ENCODE measurements at regions not wholly inside any gene's neighbourhood (a gene's known extent, or its start where the extent isn't known, plus 50 kb on each side); places are given as distances from the start of the nearest gene placed in this dataset.

- no peak overlapping the region for H3K27ac Mint-ChIP-seq
- ATAC-seq (replicated peaks) (no peak), DNase-seq (no peak)
- H3K36me3 Mint-ChIP-seq (ENCODE audit: insufficient read depth), result no peaks in the 10 kb centered on the region
- H3K4me1 Mint-ChIP-seq (ENCODE audit: low read depth in 2 of 2), result no peaks in the 10 kb centered on the region
- peaks cover 0 to 2% of the 10 kb centered on the region in 2 donors for H3K9me3 Mint-ChIP-seq
- H3K4me3 Mint-ChIP-seq, result no peak overlapping the region
- H3K27me3 Mint-ChIP-seq, result peaks cover 11% of the 10 kb centered on the region in 2 donors
Observed at GRCh38 chr9:90044710-90045151, 439.9 kb downstream of the GADD45G start.

- peaks cover 0 to 2% of the 10 kb centered on the region in 2 donors for H3K9me3 Mint-ChIP-seq
- no peak for ATAC-seq (replicated peaks)
- no peaks in the 10 kb centered on the region for H3K4me1 Mint-ChIP-seq (ENCODE audit: low read depth in 2 of 2)
Observed at GRCh38 chr9:90046317-90046861, 441.6 kb downstream of the GADD45G start.

GRCh38 chr9:90047828-90048227 lies 443.0 kb downstream of the GADD45G start:
- Mint-ChIP-seq H3K9me3 (peaks cover 0 to 2% of the 10 kb centered on the region in 2 donors), H3K27me3 (peaks cover 18 to 26% of the 10 kb centered on the region in 2 donors), H3K4me1 (ENCODE audit: low read depth in 2 of 2) (no peaks in the 10 kb centered on the region), H3K27ac (no peak overlapping the region), H3K4me3 (no peak overlapping the region), H3K36me3 (ENCODE audit: insufficient read depth) (no peaks in the 10 kb centered on the region)
- ATAC-seq (replicated peaks) (no peak), DNase-seq (no peak)

More at GRCh38 chr9:90046317-90046861, 441.6 kb downstream of the GADD45G start:
- Mint-ChIP-seq H3K27me3 (peaks cover 8 to 12% of the 10 kb centered on the region in 2 donors), H3K4me3 (no peak overlapping the region), H3K36me3 (ENCODE audit: insufficient read depth) (no peaks in the 10 kb centered on the region), H3K27ac (no peak overlapping the region)
- no peak for DNase-seq

GRCh38 chr9:90052366-90052765 lies 447.6 kb downstream of the GADD45G start:
- H3K4me3 Mint-ChIP-seq, result no peak overlapping the region
- no peak for DNase-seq
- no peaks in the 10 kb centered on the region for H3K4me1 Mint-ChIP-seq (ENCODE audit: low read depth in 2 of 2)
- H3K9me3 Mint-ChIP-seq, result no peaks in the 10 kb centered on the region
- peaks cover 6% of the 10 kb centered on the region for H3K36me3 Mint-ChIP-seq (ENCODE audit: insufficient read depth)
- no peak for ATAC-seq (replicated peaks)
- H3K27ac Mint-ChIP-seq, result no peak overlapping the region
- peaks cover 42 to 58% of the 10 kb centered on the region in 2 donors for H3K27me3 Mint-ChIP-seq

- H3K4me1 Mint-ChIP-seq (ENCODE audit: low read depth in 2 of 2), result no peaks in the 10 kb centered on the region
- H3K36me3 Mint-ChIP-seq (ENCODE audit: insufficient read depth), result peaks cover 6% of the 10 kb centered on the region
- H3K4me3 Mint-ChIP-seq, result no peak overlapping the region
- no peak for DNase-seq
- ATAC-seq (replicated peaks), result no peak
- H3K27me3 Mint-ChIP-seq, result peaks cover 42 to 58% of the 10 kb centered on the region in 2 donors
- H3K27ac Mint-ChIP-seq, result no peak overlapping the region
- H3K9me3 Mint-ChIP-seq, result no peaks in the 10 kb centered on the region
Observed at GRCh38 chr9:90053027-90053426, 448.2 kb downstream of the GADD45G start.

- ATAC-seq (replicated peaks) (no peak), DNase-seq (no peak)
- Mint-ChIP-seq H3K4me1 (ENCODE audit: low read depth in 2 of 2) (no peaks in the 10 kb centered on the region), H3K9me3 (no peaks in the 10 kb centered on the region), H3K27ac (no peak overlapping the region), H3K36me3 (ENCODE audit: insufficient read depth) (peaks cover 6% of the 10 kb centered on the region), H3K27me3 (peaks cover 36 to 70% of the 10 kb centered on the region in 2 donors), H3K4me3 (no peak overlapping the region)
Observed at GRCh38 chr9:90054810-90055209, 450.0 kb downstream of the GADD45G start.

- no peak for ATAC-seq (replicated peaks)
- no peak overlapping the region for H3K4me3 Mint-ChIP-seq
- no peaks in the 10 kb centered on the region for H3K9me3 Mint-ChIP-seq
- peaks cover 6% of the 10 kb centered on the region for H3K36me3 Mint-ChIP-seq (ENCODE audit: insufficient read depth)
- no peak for DNase-seq
- no peak overlapping the region for H3K27ac Mint-ChIP-seq
- H3K4me1 Mint-ChIP-seq (ENCODE audit: low read depth in 2 of 2), result no peaks in the 10 kb centered on the region
- H3K27me3 Mint-ChIP-seq, result peaks cover 36 to 75% of the 10 kb centered on the region in 2 donors
Observed at GRCh38 chr9:90055226-90055625, 450.4 kb downstream of the GADD45G start.

GRCh38 chr9:90057361-90057760 lies 452.5 kb downstream of the GADD45G start:
- ATAC-seq (replicated peaks), result no peak
- no peaks in the 10 kb centered on the region for H3K4me1 Mint-ChIP-seq (ENCODE audit: low read depth in 2 of 2)
- H3K4me3 Mint-ChIP-seq, result no peak overlapping the region

GRCh38 chr9:90058182-90058763 lies 453.5 kb downstream of the GADD45G start:
- H3K36me3 Mint-ChIP-seq (ENCODE audit: insufficient read depth), result peaks cover 6% of the 10 kb centered on the region
- ATAC-seq (replicated peaks) (no peak), DNase-seq (no peak)
- no peak overlapping the region for H3K27ac Mint-ChIP-seq
- no peaks in the 10 kb centered on the region for H3K4me1 Mint-ChIP-seq (ENCODE audit: low read depth in 2 of 2)
- no peaks in the 10 kb centered on the region for H3K9me3 Mint-ChIP-seq
- H3K4me3 Mint-ChIP-seq, result no peak overlapping the region
- H3K27me3 Mint-ChIP-seq, result peaks cover 28 to 66% of the 10 kb centered on the region in 2 donors

More at GRCh38 chr9:90057361-90057760, 452.5 kb downstream of the GADD45G start:
- Mint-ChIP-seq H3K9me3 (no peaks in the 10 kb centered on the region), H3K27ac (no peak overlapping the region), H3K36me3 (ENCODE audit: insufficient read depth) (peaks cover 6% of the 10 kb centered on the region), H3K27me3 (peaks cover 26 to 67% of the 10 kb centered on the region in 2 donors)
- no peak for DNase-seq

- no peak overlapping the region for H3K4me3 Mint-ChIP-seq
- H3K4me1 Mint-ChIP-seq (ENCODE audit: low read depth in 2 of 2), result no peaks in the 10 kb centered on the region
- no peaks in the 10 kb centered on the region for H3K9me3 Mint-ChIP-seq
- ATAC-seq (replicated peaks) (no peak), DNase-seq (no peak)
- H3K27me3 Mint-ChIP-seq, result peaks cover 16 to 54% of the 10 kb centered on the region in 2 donors
- H3K36me3 Mint-ChIP-seq (ENCODE audit: insufficient read depth), result peaks cover 6% of the 10 kb centered on the region
- no peak overlapping the region for H3K27ac Mint-ChIP-seq
Observed at GRCh38 chr9:90059436-90059835, 454.6 kb downstream of the GADD45G start.

- Mint-ChIP-seq H3K4me1 (ENCODE audit: low read depth in 2 of 2) (no peaks in the 10 kb centered on the region), H3K9me3 (no peaks in the 10 kb centered on the region), H3K27ac (no peak overlapping the region), H3K27me3 (peaks cover 13 to 46% of the 10 kb centered on the region in 2 donors), H3K36me3 (ENCODE audit: insufficient read depth) (peaks cover 3% of the 10 kb centered on the region), H3K4me3 (no peak overlapping the region)
- DNase-seq (no peak), ATAC-seq (replicated peaks) (no peak)
Observed at GRCh38 chr9:90060256-90060655, 455.4 kb downstream of the GADD45G start.

- Mint-ChIP-seq H3K4me3 (no peak overlapping the region), H3K27me3 (peaks cover 9 to 37% of the 10 kb centered on the region in 2 donors), H3K36me3 (ENCODE audit: insufficient read depth) (no peaks in the 10 kb centered on the region), H3K4me1 (ENCODE audit: low read depth in 2 of 2) (no peaks in the 10 kb centered on the region), H3K27ac (no peak overlapping the region), H3K9me3 (no peaks in the 10 kb centered on the region)
- DNase-seq, result no peak
- ATAC-seq (replicated peaks), result no peak
Observed at GRCh38 chr9:90061187-90061586, 456.4 kb downstream of the GADD45G start.

GRCh38 chr9:90062982-90063381 lies 458.2 kb downstream of the GADD45G start:
- DNase-seq, result no peak
- H3K27me3 Mint-ChIP-seq, result peaks cover 12 to 31% of the 10 kb centered on the region in 2 donors
- H3K27ac Mint-ChIP-seq, result no peak overlapping the region
- no peaks in the 10 kb centered on the region for H3K9me3 Mint-ChIP-seq
- no peaks in the 10 kb centered on the region for H3K36me3 Mint-ChIP-seq (ENCODE audit: insufficient read depth)
- no peak overlapping the region for H3K4me3 Mint-ChIP-seq
- no peak for ATAC-seq (replicated peaks)
- H3K4me1 Mint-ChIP-seq (ENCODE audit: low read depth in 2 of 2), result no peaks in the 10 kb centered on the region

- no peak overlapping the region for H3K27ac Mint-ChIP-seq
- peaks cover 15 to 28% of the 10 kb centered on the region in 2 donors for H3K27me3 Mint-ChIP-seq
- H3K4me1 Mint-ChIP-seq (ENCODE audit: low read depth in 2 of 2), result no peaks in the 10 kb centered on the region
- DNase-seq, result no peak
- H3K36me3 Mint-ChIP-seq (ENCODE audit: insufficient read depth), result no peaks in the 10 kb centered on the region
- H3K4me3 Mint-ChIP-seq, result no peak overlapping the region
- ATAC-seq (replicated peaks), result no peak
- no peaks in the 10 kb centered on the region for H3K9me3 Mint-ChIP-seq
Observed at GRCh38 chr9:90064248-90064647, 459.4 kb downstream of the GADD45G start.
